SK-N-MC (cell line): ENCODE measurements at regions not wholly inside any gene's neighbourhood (a gene's known extent, or its start where the extent isn't known, plus 50 kb on each side); places are given as distances from the start of the nearest gene placed in this dataset.
A peak's percentile ranks its signal among the peaks of the same experiment; 100 is the strongest.

Experiments used
- DNase-seq: peaks from one replicate; pipeline ENCODE4 v3.0.0-alpha.2; 2011; ENCODE audit warnings: low read depth, low spot score
- H3K27ac ChIP-seq: fragments of 200-600 bp; sonication (generic); 2 replicates; pipeline ENCODE4 v1.5.1; 2016; ENCODE audit warnings: mixed run types
- H3K36me3 ChIP-seq: fragments of 200-600 bp; sonication (generic); 2 replicates; pipeline ENCODE4 v1.6.1; 2017; ENCODE audit warnings: antibody characterized with exemption, low read length, mixed read lengths; ENCODE audit not compliant: insufficient read depth
- H3K4me3 ChIP-seq: fragments of 200-600 bp; sonication (generic); 2 replicates; pipeline ENCODE4 v1.5.1; 2016
- H3K9ac ChIP-seq: fragments of 200-600 bp; sonication (generic); 2 replicates; pipeline ENCODE4 v1.8.0; 2017; ENCODE audit warnings: mixed run types, mixed read lengths; ENCODE audit not compliant: insufficient read length
- H3K9me3 ChIP-seq: fragments of 200-600 bp; sonication (generic); 2 replicates; pipeline ENCODE4 v1.6.1; 2017; ENCODE audit warnings: low read depth, mild to moderate bottlenecking, antibody characterized with exemption, low read length, moderate library complexity, mixed read lengths
- EZH2 ChIP-seq: fragments of 200-600 bp; sonication (generic); IDR thresholded peaks from one replicate; pipeline ENCODE4 v1.6.1; 2017; ENCODE audit warnings: antibody characterized with exemption
- FOXP2 ChIP-seq: optimal IDR thresholded peaks from 2 replicates; pipeline ENCODE3; 2011; ENCODE audit warnings: mild to moderate bottlenecking, moderate library complexity; ENCODE audit not compliant: insufficient read depth; ENCODE audit errors: extremely low read length, control extremely low read depth
- POLR2AphosphoS5 ChIP-seq: IDR thresholded peaks from 2 replicates; pipeline ENCODE4 v1.6.1; 2012; ENCODE audit warnings: mild to moderate bottlenecking, low read depth, low read length, borderline replicate concordance

GRCh38 chr15:95327661-95328060, 1002.8 kb upstream of the NR2F2 start:
- H3K9ac ChIP-seq: no peak overlapping the region
- H3K27ac ChIP-seq: no peak overlapping the region
- H3K36me3 ChIP-seq: no peaks in the 10 kb centered on the region
- TF ChIP-seq EZH2 (no peak), FOXP2 (no peak), POLR2AphosphoS5 (no peak)
- DNase-seq: no peak
- no peaks in the 10 kb centered on the region for H3K9me3 ChIP-seq
- H3K4me3 ChIP-seq: no peak overlapping the region

- no peaks in the 10 kb centered on the region for H3K9me3 ChIP-seq
- DNase-seq: no peak
- H3K9ac ChIP-seq: no peak overlapping the region
- TF ChIP-seq FOXP2 (no peak), POLR2AphosphoS5 (no peak), EZH2 (no peak)
- H3K4me3 ChIP-seq: no peak overlapping the region
- H3K27ac ChIP-seq: no peak overlapping the region
- no peaks in the 10 kb centered on the region for H3K36me3 ChIP-seq
Measured at GRCh38 chr15:95328559-95328958, 1001.9 kb upstream of the NR2F2 start.

GRCh38 chr15:95329362-95329761, 1001.1 kb upstream of the NR2F2 start:
- Histone ChIP-seq H3K9ac (no peak overlapping the region), H3K9me3 (no peaks in the 10 kb centered on the region), H3K4me3 (no peak overlapping the region), H3K36me3 (no peaks in the 10 kb centered on the region), H3K27ac (no peak overlapping the region)
- no peak for DNase-seq
- TF ChIP-seq POLR2AphosphoS5: no peak
- no peak for TF ChIP-seq FOXP2
- no peak for TF ChIP-seq EZH2

- H3K9me3 ChIP-seq: no peaks in the 10 kb centered on the region
- no peaks in the 10 kb centered on the region for H3K36me3 ChIP-seq
- H3K9ac ChIP-seq: no peak overlapping the region
- no peak overlapping the region for H3K4me3 ChIP-seq
- TF ChIP-seq EZH2 (no peak), FOXP2 (no peak)
- no peak overlapping the region for H3K27ac ChIP-seq
- DNase-seq: no peak
Measured at GRCh38 chr15:95341686-95342085, 988.8 kb upstream of the NR2F2 start.

GRCh38 chr15:95345867-95346266, 984.6 kb upstream of the NR2F2 start:
- no peaks in the 10 kb centered on the region for H3K36me3 ChIP-seq
- no peak overlapping the region for H3K9ac ChIP-seq
- no peak for TF ChIP-seq POLR2AphosphoS5
- no peak for TF ChIP-seq FOXP2
- TF ChIP-seq EZH2: no peak
- DNase-seq: no peak
- H3K4me3 ChIP-seq: no peak overlapping the region
- no peaks in the 10 kb centered on the region for H3K9me3 ChIP-seq
- no peak overlapping the region for H3K27ac ChIP-seq

- peak; percentile 42 for DNase-seq
- Histone ChIP-seq H3K4me3 (no peak overlapping the region), H3K27ac (0 out of 2 replicates have a peak overlapping the region, but pooled peaks have one; percentile 22), H3K9me3 (no peaks in the 10 kb centered on the region), H3K9ac (no peak overlapping the region), H3K36me3 (no peaks in the 10 kb centered on the region)
- no peak for TF ChIP-seq EZH2
- no peak for TF ChIP-seq FOXP2
- no peak for TF ChIP-seq POLR2AphosphoS5
Measured at GRCh38 chr15:95346721-95347475, 983.6 kb upstream of the NR2F2 start.

- Histone ChIP-seq H3K27ac (no peak overlapping the region), H3K9ac (no peak overlapping the region), H3K9me3 (no peaks in the 10 kb centered on the region), H3K36me3 (no peaks in the 10 kb centered on the region), H3K4me3 (no peak overlapping the region)
- no peak for DNase-seq
- TF ChIP-seq POLR2AphosphoS5 (no peak), EZH2 (no peak), FOXP2 (no peak)
Measured at GRCh38 chr15:95347837-95348236, 982.7 kb upstream of the NR2F2 start.

GRCh38 chr15:95350908-95351307, 979.6 kb upstream of the NR2F2 start:
- no peaks in the 10 kb centered on the region for H3K9me3 ChIP-seq
- TF ChIP-seq POLR2AphosphoS5 (no peak), EZH2 (no peak), FOXP2 (no peak)
- no peak overlapping the region for H3K27ac ChIP-seq
- H3K9ac ChIP-seq: no peak overlapping the region
- no peak for DNase-seq
- no peaks in the 10 kb centered on the region for H3K36me3 ChIP-seq
- H3K4me3 ChIP-seq: no peak overlapping the region

GRCh38 chr15:95352631-95353187, 977.8 kb upstream of the NR2F2 start:
- Histone ChIP-seq H3K4me3 (no peak overlapping the region), H3K36me3 (no peaks in the 10 kb centered on the region), H3K27ac (no peak overlapping the region), H3K9me3 (no peaks in the 10 kb centered on the region), H3K9ac (no peak overlapping the region)
- TF ChIP-seq EZH2: no peak
- TF ChIP-seq FOXP2: no peak
- no peak for TF ChIP-seq POLR2AphosphoS5
- DNase-seq: no peak
